Activated CD4-positive, alpha-beta T cell treated with anti-CD3 and anti-CD28 coated beads, Interleukin-2, Interleukin-4, amounts not matched to agents 100 ng/mL and 50 ng/mL, durations not matched to agents 16 hours and 8 hours (primary cell): ENCODE measurements at regions not wholly inside any gene's neighbourhood (a gene's known extent, or its start where the extent isn't known, plus 50 kb on each side); places are given as distances from the start of the nearest gene placed in this dataset.
"Not testable (repeated sequence)": the region's sequence is repeated elsewhere in the genome, so short reads cannot be mapped to it uniquely, and the experiment has no call there.

Experiments
- DNase-seq: peaks from one replicate; pipeline ENCODE4 v3.0.0-alpha.2; 2020; ENCODE audit warnings: low spot score

DNA sequence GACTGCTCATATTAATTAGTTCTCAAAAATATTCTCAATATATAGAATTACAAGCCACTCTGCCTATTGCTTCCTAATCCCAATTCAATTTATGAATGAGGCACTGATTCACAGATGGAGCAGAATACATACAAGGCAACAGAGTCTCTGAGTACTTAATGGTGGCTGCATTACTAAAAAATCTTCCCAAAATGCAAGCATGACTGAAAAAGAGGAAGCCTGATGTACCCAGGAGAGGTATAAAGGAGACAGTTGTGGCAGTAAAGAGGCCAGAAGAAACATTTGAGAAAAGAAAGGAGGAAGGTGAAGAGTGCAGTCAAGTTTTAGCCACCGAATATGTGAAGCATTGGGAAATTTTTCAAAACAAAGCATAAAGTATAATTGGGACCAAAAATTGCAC is 163.2 kb upstream of the INTU start:
- no peak for DNase-seq

DNA sequence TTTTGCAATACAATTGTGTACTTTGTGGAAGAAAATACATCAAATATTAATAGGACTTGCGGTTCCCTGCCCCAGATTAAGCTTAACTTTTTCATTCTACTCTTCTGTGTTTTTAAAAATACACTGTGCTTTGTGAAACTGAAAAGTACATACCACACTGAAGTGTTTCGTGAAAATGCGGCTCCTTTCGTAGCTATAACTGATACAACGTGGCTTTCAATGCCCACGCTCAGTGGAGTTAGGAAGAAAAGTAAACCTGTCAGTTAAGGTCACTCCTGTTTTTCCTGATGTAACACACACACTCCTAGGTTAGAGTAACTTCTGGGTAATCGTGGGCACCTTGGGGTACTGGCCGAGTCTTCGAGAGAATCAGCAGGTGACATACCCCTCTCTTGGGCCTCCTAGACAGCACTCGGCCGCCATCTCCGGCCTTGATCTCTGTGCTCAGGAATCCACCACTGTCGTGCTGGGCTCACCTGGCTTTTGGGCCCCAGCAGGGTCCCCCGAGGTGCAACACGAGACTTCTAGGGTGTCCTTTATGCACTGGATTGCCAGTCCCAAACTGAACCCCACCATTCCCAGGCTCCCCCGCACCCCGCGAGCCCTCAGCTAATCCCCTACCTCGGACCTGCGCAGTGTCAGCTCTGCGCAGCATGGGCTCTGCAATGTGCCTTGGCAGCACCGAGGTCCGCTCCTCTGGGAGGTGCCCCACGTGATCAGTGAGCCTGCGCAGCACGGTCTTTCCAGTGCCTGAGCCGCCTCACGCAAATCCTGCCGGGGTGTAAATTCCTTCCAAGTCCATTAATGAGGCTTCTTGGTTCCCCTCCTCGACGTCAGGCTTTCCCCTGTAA is 162.6 kb upstream of the INTU start:
- DNase-seq, result no peak

DNA sequence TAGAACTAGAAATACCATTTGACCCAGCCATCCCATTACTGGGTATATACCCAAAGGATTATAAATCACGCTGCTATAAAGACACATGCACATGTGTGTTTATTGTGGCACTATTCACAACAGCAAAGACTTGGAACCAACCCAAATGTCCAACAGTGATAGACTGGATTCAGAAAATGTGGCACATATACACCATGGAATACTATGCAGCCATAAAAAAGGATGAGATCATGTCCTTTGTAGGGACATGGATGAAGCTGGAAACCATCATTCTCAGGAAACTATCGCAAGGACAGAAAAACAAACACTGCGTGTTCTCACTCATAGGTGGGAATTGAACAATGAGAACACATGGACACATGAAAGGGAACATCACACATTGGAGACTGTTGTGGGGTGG is 154.5 kb upstream of the INTU start:
- not testable (repeated sequence) for DNase-seq

DNA sequence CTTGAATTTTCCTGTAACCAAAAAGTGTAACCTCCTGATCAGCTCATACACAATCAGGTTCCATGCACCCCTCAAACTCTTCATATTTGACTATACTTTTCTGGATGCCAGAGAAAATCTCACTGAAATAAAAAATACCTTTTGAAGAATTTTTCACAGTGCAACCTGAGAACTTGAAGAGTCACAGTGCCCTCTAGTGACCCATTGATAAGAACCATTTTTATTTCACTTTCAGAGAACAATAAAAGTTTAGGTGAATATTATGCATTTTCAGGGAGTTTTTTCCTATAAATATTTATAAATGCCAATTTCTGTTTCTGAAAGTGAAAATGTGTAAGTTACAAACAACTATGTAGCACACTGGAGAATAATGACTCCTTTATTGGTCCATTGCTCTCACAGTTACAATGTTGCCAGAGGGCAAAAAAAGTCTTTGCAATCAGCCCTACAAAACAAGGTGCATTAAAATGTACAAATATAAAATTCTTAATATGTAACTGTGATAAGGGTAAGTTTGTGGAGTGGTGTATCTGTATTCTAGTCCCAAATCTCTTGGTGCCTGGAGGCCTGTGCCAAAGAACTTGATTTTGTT is 153.6 kb upstream of the INTU start:
- peak; percentile 3 for DNase-seq

DNA sequence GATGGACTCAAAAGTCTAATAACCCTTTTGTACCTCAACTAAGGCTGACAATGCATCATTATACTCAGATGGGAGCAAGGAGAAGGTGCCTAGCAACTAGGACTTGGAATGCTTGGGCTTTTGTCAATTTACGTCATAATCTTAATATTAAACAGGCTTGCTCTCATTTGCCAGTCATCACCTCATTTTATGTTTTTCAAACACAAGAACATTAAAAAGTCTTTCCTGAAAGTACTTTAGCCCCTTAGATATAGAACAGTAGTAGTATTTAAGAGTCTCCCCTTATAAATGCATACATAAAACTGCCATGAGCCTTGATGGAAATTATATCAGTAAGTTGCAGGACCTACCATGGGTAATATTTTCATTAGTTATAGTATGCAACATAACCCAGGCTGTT is 150.7 kb upstream of the INTU start:
- no peak for DNase-seq

DNA sequence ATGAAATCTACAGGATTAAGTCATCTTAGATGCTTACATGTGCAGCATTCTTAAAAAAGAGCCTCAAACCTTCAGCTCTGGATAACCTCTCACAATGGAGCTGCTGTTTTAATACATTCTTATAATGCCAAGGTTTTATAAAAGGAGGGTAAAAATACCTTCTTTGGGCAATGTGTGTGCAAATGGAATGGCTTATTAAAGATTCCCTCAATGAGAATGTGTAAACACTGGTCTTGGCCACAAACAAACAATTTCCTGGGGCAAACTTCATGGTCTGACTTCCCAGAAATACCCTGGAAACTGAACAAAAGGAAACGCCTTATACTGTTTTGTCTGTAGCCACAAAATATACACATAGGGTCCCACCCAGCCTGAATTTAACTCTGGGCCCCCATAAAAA is 148.6 kb upstream of the INTU start:
- no peak for DNase-seq

DNA sequence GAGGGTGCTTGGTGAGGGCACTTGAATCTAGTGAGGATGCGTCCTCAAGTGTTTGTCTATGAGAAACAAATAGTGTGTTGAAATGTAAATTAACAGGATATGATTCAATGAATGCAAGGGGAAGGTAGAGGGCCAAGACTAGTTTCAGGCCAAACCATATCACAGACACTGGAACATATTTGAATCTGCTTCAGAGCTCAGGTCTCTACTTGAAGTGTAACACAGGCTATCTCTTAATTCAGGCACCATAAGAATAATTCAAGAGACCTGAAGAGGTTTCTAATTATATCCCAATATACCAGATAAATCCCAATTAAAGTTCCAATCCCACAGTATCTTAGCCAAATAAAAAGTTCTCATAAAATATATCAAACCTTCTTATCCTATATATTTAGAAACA is 146.5 kb upstream of the INTU start:
- no peak for DNase-seq

DNA sequence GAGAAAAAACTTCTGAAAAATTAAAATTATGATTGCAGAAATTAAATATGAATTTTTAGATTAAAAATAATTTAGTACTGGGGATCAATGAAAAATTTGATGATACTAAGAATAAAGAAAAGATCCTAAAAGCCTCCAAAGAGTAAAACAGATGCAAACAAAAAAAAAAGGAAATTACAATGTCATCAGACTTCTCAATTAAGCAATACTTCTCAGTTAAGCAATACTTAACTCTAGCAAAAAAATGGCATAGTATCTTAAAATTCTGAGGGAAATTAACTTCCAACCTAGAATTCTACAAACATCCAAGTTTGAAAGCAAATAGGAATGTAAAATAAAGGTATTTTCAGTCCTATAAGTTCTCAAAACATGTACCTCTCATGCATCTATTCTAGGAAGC is 141.2 kb upstream of the INTU start:
- no peak for DNase-seq

DNA sequence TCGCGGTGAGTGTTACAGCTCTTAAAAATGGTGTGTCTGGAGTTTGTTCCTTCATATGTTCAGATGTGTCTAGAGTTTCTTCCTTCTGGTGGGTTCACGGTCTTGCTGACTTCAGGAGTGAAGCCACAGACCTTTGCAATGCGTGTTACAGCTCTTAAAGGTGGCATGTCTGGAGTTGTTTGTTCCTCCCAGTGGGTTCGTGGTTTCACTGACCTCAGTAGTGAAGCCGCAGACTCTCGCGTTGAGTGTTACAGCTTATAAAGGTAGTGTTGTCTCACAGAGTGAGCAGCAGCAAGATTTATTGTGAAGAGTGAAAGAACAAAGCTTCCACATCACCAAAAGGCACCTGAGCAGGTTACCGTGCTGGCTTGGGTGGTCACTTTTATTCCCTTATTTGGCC is 135.9 kb upstream of the INTU start:
- not testable (repeated sequence) for DNase-seq

DNA sequence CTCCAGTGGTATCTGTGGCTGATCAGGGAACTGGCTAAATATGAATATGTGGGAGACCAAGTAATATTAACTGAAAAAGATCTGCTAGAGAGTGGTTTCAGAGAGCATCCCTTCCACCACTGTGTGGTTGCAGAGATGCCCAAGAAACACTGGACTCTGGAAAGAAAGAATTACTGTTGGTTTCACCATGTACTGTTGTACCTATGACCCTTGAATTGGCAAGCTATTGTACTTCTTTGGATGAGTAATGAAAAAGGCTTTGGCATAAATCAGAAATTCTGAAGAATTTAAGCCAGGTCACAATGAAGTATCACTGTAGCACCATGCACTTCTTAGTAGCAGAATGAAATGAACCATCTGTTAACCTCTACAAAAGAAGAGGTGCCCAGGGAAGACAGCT is 134.4 kb upstream of the INTU start:
- DNase-seq, result no peak

DNA sequence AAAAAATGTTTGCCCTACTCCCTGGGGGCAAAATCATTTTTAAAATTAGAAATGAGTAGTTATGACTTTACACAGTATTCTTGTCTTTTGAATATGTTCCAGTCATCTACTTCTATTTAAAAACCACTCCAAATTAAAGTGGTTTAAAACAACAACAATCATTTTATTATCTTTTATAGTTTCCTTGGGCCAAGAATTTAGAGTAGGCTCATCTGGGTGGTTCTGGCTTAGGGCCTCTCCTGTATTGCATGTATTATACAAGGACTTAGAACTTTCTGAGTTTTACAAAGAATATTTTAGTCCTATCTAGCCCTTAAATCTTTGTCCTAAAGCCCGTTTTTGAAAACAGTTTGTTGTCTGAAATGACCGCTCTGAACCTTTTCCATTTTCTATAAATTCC is 132.5 kb upstream of the INTU start:
- DNase-seq, result no peak

DNA sequence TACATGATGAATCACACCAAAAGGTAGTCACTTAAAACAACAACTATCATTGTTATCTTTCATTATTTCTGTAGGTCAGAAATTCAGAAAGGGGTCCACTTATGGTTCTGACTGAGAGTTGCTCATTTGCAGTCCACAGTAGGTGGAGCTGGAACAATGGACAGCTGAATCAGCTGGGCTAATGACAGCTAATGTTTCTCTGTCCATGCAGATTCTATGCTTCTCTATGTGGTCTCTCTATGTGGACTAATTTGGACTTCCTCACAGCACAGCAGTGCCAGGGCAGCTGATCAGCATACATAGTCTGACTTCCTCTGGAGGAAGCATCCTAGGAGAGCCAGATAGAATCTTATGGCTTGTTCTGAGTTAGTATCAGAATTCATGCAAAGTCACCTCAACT is 131.7 kb upstream of the INTU start:
- no peak for DNase-seq

DNA sequence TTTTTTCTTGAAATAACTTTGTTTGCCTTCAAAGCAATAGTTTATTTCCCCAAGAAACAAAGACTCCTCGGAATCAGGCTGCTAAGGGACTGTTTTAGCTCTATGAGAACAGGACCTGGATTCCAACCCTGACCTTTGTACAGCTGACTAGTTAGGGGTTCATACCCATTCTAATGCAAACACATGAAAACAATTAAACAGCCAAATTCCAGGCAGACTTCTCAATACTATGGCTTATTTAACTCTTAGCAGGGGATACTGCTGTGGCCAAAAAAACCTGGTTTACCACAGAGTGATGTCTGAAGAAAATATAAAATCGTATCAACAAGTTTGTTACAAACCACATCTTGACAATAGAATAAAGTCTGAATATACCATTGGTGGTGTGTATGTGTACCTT is 129.6 kb upstream of the INTU start:
- DNase-seq, result no peak

DNA sequence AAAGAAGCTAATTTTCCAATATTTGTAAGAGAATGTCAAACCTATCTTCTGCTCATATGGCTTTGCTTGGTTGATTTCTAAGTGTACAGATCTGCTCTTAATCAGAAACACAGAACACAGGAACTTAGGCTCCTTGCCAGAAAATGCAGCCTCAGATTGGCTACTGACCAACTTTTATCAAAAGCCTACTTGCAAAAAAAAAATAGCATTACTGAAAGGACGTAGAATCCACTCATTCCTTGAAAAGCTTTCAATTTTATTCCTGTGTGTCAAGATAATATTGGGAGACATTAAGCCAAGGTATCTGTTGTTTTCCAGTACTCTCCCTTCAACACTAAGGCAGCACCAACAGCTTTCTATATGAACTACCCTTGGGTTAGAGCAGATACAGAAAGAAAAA is 127.6 kb upstream of the INTU start:
- no peak for DNase-seq

DNA sequence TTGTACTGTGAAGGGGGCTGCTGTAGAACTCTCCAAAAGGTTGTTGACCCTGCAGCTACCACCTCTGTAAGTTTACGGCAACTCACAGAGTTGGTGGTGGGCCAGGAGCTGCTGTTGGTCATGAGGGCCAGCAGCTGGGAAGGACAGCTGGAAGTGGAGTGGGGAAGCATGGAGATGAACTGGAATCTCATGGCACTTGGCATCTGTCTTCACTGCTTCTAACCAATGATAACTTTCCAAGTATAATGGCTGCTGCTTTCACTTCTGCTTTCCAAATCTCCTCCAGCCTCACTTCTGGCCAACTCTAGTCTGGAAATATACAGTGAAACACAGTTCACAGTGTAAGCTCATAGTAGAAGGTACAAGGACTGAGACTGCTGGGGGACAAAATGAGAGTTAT is 126.5 kb upstream of the INTU start:
- no peak for DNase-seq

DNA sequence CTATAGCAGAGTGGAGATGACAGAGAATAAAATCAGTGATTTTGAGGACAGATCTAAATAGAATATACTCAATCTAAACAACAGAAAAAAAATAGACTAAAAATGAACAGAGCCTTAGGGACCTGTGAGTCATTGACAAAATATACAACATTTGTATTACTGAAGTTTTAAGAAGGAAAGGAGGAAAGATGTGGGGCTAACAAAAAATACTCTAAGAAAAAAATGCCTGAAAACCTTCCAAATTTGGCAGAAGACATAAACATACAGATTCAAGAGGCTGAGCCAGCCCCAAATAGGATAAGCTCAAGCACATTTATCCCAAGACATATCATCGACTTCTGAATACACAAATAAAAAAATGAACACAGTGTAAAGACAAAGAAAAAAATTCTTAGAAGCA is 123.6 kb upstream of the INTU start:
- DNase-seq, result no peak

DNA sequence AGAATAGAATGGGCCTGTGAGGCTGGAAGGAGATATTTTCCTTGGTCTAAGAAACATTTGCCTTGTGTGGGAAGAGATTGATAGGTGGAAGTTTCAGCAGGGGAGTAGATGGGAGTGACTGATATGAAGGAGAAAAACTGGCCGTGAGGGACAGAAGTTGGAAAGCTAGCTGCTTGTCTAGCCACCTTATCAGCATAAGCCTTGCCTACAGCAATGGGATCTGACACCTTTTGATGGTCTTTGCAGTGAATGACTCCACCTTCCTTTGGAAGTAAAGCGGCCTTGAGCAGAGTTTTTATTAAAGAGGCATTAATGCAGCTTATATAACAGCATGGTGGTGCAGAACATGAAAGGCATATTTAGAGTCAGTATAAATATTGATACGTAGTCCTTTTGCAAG is 120.1 kb upstream of the INTU start:
- DNase-seq, result not testable (repeated sequence)

DNA sequence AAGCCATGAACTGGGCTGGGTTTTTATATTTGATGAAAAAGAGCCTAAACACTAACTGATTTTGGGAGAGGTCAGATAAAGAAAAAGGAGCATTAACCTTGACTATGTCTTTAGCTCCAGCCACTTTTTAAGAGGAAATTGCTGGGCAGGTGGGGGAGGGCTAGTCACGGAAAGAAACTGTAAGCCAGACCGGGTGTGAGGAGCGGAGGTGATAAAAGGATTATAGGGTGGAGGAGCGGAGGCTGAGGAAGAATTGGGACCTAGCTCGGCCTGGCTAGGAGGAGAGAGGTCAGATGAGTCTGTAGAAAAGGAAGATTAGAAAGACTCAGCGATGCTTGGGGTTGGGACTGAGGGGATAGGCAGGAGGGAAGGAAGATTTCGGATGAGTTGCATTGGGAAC is 117.5 kb upstream of the INTU start:
- DNase-seq, result not testable (repeated sequence)

DNA sequence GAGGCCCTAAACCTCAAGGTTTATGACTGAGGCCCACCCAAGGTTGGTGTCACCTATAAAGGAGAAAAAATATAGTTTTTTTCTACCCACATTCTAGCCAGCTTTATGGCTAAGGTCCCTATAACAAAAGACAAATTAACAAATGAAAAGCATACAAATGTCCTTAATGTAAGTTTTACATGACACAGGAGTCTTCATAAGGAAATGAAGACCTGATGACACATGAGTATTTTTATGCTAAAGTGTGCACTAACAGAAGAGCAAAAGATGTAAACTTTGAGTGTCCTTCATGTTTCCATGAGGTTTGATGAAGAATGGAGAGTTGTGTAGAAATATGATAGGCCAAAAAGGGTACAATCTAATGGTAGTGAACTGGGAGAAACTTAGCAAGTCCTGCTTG is 114.7 kb upstream of the INTU start:
- DNase-seq, result no peak

DNA sequence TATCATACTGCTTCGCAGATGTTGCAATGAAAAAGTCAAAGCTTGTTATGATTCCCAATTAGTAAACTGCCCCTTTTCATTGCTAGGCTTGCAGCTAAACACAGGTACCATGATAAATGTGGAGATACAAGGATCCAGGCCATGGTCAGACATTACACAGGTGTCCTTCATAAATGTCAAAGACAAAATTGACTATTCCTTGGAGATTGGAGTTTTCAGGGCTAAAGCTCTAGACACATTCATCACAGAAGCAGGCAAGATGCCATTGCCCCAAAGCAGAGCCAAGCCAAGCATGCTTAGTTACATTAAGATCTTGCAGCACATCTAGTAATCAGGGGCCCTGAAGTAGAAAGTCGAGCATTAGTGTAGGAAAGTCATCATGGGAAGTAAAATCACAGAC is 111.3 kb upstream of the INTU start:
- no peak for DNase-seq

DNA sequence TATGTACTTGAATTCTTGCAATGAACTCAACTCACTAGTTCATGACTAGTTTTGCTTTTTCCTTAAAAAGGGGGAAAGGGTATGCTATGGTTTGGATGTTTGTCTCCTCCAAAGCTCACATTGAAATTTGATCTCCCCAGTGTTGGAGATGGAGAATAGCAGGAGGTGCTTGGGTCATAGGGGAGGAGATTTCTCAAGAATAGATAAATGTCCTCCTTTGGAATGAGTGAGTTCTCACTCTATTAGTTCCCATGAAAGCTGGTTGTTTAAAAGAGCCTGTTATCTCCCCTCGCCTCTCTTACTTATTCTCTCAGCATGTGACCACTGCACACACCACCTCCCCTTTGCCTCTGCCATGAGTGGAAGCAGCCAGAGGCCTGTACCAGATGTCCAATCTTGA is 109.4 kb upstream of the INTU start:
- DNase-seq, result no peak

DNA sequence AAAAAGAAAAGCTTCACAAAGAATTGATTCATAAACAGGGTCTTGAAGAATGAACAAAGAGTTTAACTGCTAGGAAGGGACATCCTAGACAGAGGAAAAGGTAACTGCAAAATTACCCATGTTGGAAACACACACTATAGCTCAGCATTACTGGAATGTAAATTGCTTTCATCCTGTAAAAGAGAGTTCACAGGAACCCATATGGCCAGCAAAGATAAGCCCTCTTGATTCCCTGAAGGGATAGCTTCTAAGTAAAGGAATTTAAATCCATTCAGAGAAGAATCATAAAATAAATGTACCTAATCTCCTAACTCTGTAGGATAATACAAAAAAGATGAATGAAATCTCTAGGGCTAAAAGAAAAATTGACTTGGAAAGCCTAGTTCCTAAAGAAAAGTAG is 107.1 kb upstream of the INTU start:
- no peak for DNase-seq

DNA sequence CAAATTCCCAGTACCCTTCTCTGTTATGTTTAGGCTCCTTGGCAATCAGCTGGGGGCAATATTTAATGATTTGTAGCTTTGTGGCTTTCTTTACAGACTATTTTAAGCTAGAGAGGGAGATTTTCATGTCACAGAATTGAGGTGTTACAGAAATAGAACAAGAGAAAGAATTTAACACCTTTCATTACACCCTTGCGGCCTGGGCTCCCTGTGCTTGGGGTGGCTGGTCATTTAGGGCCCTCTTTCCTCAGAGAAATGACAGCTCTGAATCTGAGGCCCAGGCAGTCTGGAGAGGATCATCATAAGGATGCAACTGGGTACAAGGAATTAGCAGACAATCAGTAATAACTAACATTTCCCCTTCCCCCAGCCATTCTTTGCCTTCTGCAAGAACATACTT is 104.5 kb upstream of the INTU start:
- DNase-seq, result no peak

DNA sequence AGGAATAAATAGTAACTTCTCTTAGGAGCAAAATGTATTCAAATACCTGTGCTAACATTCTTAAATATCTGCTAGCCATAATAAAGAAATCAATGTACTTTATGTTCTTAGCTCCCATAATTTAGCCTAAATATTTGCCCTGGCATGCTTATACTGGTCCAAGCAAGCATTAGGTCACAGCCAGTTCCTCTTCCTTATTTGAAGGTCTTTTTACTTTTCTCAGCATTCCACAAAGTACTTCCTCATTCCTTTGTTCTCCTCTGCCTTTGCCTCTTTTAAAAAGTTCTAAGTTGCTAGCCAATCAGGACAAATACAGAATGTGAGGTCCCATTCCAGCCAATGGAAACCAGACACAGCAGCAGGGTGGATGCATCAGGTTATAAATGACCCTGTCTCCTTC is 102.9 kb upstream of the INTU start:
- not testable (repeated sequence) for DNase-seq
